ENCODE measurements at regions not wholly inside any gene's neighbourhood (a gene's known extent, or its start where the extent isn't known, plus 50 kb on each side); places are given as distances from the start of the nearest gene placed in this dataset.
A peak's percentile ranks its signal among the peaks of the same experiment; 100 is the strongest.

GRCh38 chr2:39994151-39994550, 215.1 kb upstream of the THUMPD2 start:
- Histone ChIP-seq H3K27ac (ENCODE audit: insufficient read depth, low read length) (no peak overlapping the region), H3K9me1 (ENCODE audit: insufficient read depth, low read length) (peaks cover 6% of the 10 kb centered on the region; the same call in 1 of the 2 replicates), H3K4me1 (ENCODE audit: control insufficient read depth, insufficient read depth, low read length) (peaks cover 9% of the 10 kb centered on the region; the same call in 1 of the 2 replicates), H4K91ac (ENCODE audit: insufficient read depth, low read depth, low read length) (peak overlapping the region; percentile 16; the same call in 1 of the 2 replicates), H4K20me1 (ENCODE audit: insufficient read depth, low read length) (no peaks in the 10 kb centered on the region), H2BK15ac (ENCODE audit: low read depth, low read length) (0 out of 3 replicates have a peak overlapping the region, but pooled peaks have one; percentile 7), H3K9ac (ENCODE audit: low read depth, low read length) (no peak overlapping the region), H3K23ac (ENCODE audit: low read depth, low read length) (no peak overlapping the region), H3K4me3 (ENCODE audit: insufficient read depth, low read depth, low read length) (no peak overlapping the region), H2AK5ac (ENCODE audit: low read depth, low read length) (peak overlapping the region; percentile 61; the same call in 1 of the 2 replicates), H2AFZ (replicated peaks; ENCODE audit: low read length, poor library complexity) (no peak overlapping the region), H3K27me3 (ENCODE audit: control insufficient read depth, insufficient read depth, low read length) (no peaks in the 10 kb centered on the region), H4K5ac (ENCODE audit: low read depth, low read length) (no peak overlapping the region; the same call in 1 of the 2 replicates), H3K36me3 (ENCODE audit: control insufficient read depth, insufficient read depth, low read length) (no peaks in the 10 kb centered on the region), H3K56ac (ENCODE audit: extremely low read depth, insufficient read depth, low read length) (no peak overlapping the region), H2AK9ac (replicated peaks; ENCODE audit: low read depth, low read length, poor library complexity) (no peak overlapping the region), H3K14ac (replicated peaks; ENCODE audit: low read depth, low read length) (0 out of 2 replicates have a peak overlapping the region, but pooled peaks have one; percentile 13), H3K4me2 (ENCODE audit: low read depth, low read length) (no peak overlapping the region; the same call in 1 of the 2 replicates), H2BK120ac (ENCODE audit: low read depth, low read length) (peak overlapping the region; percentile 44; the same call in 1 of the 2 replicates), H4K8ac (ENCODE audit: low read depth in 2 of 2, low read length in 2 of 2) (peak overlapping the region in 1 of 2 experiments; percentile 18; a peak in 1 of 4 replicates), H3K18ac (ENCODE audit: low read depth, low read length) (peak overlapping the region; percentile 75; the same call in 1 of the 2 replicates), H2BK20ac (ENCODE audit: low read depth, low read length) (peak overlapping the region; percentile 61; the same call in 1 of the 2 replicates), H3K79me1 (ENCODE audit: low read depth in 1 of 2, low read length in 2 of 2) (no peaks in the 10 kb centered on the region), H2BK5ac (ENCODE audit: low read depth, low read length, poor library complexity, severe bottlenecking) (peak overlapping the region; percentile 85), H3K4ac (ENCODE audit: low read depth, low read length) (no peak overlapping the region), H3K9me3 (ENCODE audit: control insufficient read depth, insufficient read depth, low read length) (no peaks in the 10 kb centered on the region)
- ChIA-PET POLR2A (ENCODE audit: unreplicated experiment) (no interaction called here), CTCF (interaction anchor here (0.6 kb wide), 2 partner anchors 43 to 47 kb away, joined by 3 to 4 read pairs; no protein-coding TSS in a partner anchor)
- 0 out of 2 replicates have a peak, but pooled peaks have one; percentile 31 for TF ChIP-seq BHLHE40 (IDR thresholded peaks at IDR 0.05; ENCODE audit: low read depth, low read length)
- no peak for TF ChIP-seq CHD1 (IDR thresholded peaks at IDR 0.05; ENCODE audit: low read depth, low read length)
- TF ChIP-seq CEBPB (IDR thresholded peaks at IDR 0.05; ENCODE audit: low read depth, low read length), result 0 out of 2 replicates have a peak, but pooled peaks have one; percentile 8
- TF ChIP-seq FOS (IDR thresholded peaks at IDR 0.05; ENCODE audit: low read depth, low read length), result peak; percentile 48
- dilution Hi-C loops (cut with HindIII; ENCODE audit: low sequenced_read_pairs, unreplicated experiment), result no loop called here
- peak; percentile 77 for ATAC-seq (ENCODE audit: low read depth)
- in situ Hi-C loops (cut with MboI; ENCODE audit: low sequenced_read_pairs), result no loop called here
- BruUV-seq (replicated peaks), result no TSS peak
- intact Hi-C loops (cut with micrococcal nuclease), result loop anchor here (5.0 kb wide), 1 partner anchor 62 kb away; no protein-coding TSS in a partner anchor
- DNase-seq, result peak; percentile 92
